ENCODE measurements at regions not wholly inside any gene's neighbourhood (a gene's known extent, or its start where the extent isn't known, plus 50 kb on each side); places are given as distances from the start of the nearest gene placed in this dataset.

DNA sequence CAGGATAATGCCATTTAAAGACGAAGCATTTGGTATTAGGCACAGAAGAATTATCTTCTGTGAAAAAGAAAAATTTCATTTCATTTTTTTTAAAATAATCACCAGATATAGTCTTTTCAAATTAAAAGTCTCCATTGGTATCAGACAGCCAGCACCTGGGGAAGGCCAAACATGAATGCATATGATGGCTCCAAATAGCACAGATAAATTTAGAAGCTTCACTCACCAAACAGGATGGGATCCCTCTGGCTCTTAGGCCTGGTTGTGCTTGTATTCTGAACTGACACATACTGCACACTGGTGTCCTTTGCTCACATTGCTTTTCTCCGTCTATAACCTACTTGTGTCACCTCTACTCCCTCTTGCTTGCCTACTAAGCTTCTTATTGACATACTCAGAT lies 169.5 kb upstream of the CHRM2 start:
- Histone ChIP-seq H4K91ac (ENCODE audit: insufficient read depth, low read depth, low read length) (no peak overlapping the region), H3K79me1 (ENCODE audit: low read depth in 1 of 2, low read length in 2 of 2) (no peaks in the 10 kb centered on the region), H2AK9ac (replicated peaks; ENCODE audit: low read depth, low read length, poor library complexity) (no peak overlapping the region), H3K4me2 (ENCODE audit: low read depth, low read length) (no peak overlapping the region), H3K23ac (ENCODE audit: low read depth, low read length) (no peak overlapping the region), H3K27ac (ENCODE audit: insufficient read depth, low read length) (no peak overlapping the region), H3K4ac (ENCODE audit: low read depth, low read length) (no peak overlapping the region), H3K36me3 (ENCODE audit: control insufficient read depth, insufficient read depth, low read length) (no peaks in the 10 kb centered on the region), H3K4me3 (ENCODE audit: insufficient read depth, low read depth, low read length) (no peak overlapping the region), H2AFZ (replicated peaks; ENCODE audit: low read length, poor library complexity) (no peak overlapping the region), H3K27me3 (ENCODE audit: control insufficient read depth, insufficient read depth, low read length) (no peaks in the 10 kb centered on the region; the same call in 1 of the 2 replicates), H3K9ac (ENCODE audit: low read depth, low read length) (no peak overlapping the region), H4K8ac (ENCODE audit: low read depth in 2 of 2, low read length in 2 of 2) (no peak overlapping the region), H3K18ac (ENCODE audit: low read depth, low read length) (no peak overlapping the region), H2BK20ac (ENCODE audit: low read depth, low read length) (no peak overlapping the region), H2BK120ac (ENCODE audit: low read depth, low read length) (no peak overlapping the region), H4K5ac (ENCODE audit: low read depth, low read length) (no peak overlapping the region), H3K14ac (replicated peaks; ENCODE audit: low read depth, low read length) (no peak overlapping the region), H3K4me1 (ENCODE audit: control insufficient read depth, insufficient read depth, low read length) (no peaks in the 10 kb centered on the region), H3K9me3 (ENCODE audit: control insufficient read depth, insufficient read depth, low read length) (no peaks in the 10 kb centered on the region), H2BK5ac (ENCODE audit: low read depth, low read length, poor library complexity, severe bottlenecking) (no peak overlapping the region), H3K56ac (ENCODE audit: extremely low read depth, insufficient read depth, low read length) (no peak overlapping the region), H2AK5ac (ENCODE audit: low read depth, low read length) (no peak overlapping the region), H2BK15ac (ENCODE audit: low read depth, low read length) (no peak overlapping the region), H4K20me1 (ENCODE audit: insufficient read depth, low read length) (no peaks in the 10 kb centered on the region), H3K9me1 (ENCODE audit: insufficient read depth, low read length) (no peaks in the 10 kb centered on the region)
- ChIA-PET POLR2A (ENCODE audit: unreplicated experiment) (no interaction called here), CTCF (interaction anchor here (0.7 to 1.0 kb wide), 2 partner anchors 11 to 15 kb away, joined by 3 read pairs; no protein-coding TSS in a partner anchor)
- intact Hi-C loops (cut with micrococcal nuclease) (no loop called here), in situ Hi-C loops (cut with MboI; ENCODE audit: low sequenced_read_pairs) (loop anchor here (25.0 kb wide), 1 partner anchor 913 kb away; no protein-coding TSS in a partner anchor), dilution Hi-C loops (cut with HindIII; ENCODE audit: low sequenced_read_pairs, unreplicated experiment) (no loop called here)
- no peak for TF ChIP-seq MAFK (IDR thresholded peaks at IDR 0.05; ENCODE audit: low read depth, low read length)
- TF ChIP-seq FOS (IDR thresholded peaks at IDR 0.05; ENCODE audit: low read depth, low read length), result no peak
- TF ChIP-seq, protein P1, sequence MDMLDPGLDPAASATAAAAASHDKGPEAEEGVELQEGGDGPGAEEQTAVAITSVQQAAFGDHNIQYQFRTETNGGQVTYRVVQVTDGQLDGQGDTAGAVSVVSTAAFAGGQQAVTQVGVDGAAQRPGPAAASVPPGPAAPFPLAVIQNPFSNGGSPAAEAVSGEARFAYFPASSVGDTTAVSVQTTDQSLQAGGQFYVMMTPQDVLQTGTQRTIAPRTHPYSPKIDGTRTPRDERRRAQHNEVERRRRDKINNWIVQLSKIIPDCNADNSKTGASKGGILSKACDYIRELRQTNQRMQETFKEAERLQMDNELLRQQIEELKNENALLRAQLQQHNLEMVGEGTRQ (IDR thresholded peaks at IDR 0.05; ENCODE audit: low read depth, low read length), result no peak
- TF ChIP-seq MAZ (IDR thresholded peaks at IDR 0.05; ENCODE audit: borderline replicate concordance, low read depth, low read length), result no peak
- TF ChIP-seq POLR2A (IDR thresholded peaks at IDR 0.05; ENCODE audit: low read depth, low read length), result no peak
- no peak for TF ChIP-seq CHD1 (IDR thresholded peaks at IDR 0.05; ENCODE audit: low read depth, low read length)
- no peak for TF ChIP-seq CEBPB (IDR thresholded peaks at IDR 0.05; ENCODE audit: low read depth, low read length)
- TF ChIP-seq NFE2L2 (IDR thresholded peaks at IDR 0.05; ENCODE audit: low read depth, low read length), result no peak
- no peak for TF ChIP-seq SMC3 (IDR thresholded peaks at IDR 0.05; ENCODE audit: low read depth, low read length)
- no peak for TF ChIP-seq RAD21 (IDR thresholded peaks at IDR 0.05; ENCODE audit: low read length)
- no peak for TF ChIP-seq ELK1 (IDR thresholded peaks at IDR 0.05; ENCODE audit: borderline replicate concordance, low read depth, low read length)
- ATAC-seq (ENCODE audit: low read depth) (no peak), DNase-seq (no peak)
- no CpG with 5 or more reads among the region's 2 CpGs for WGBS, 2 experiments (ENCODE audit: extremely low coverage in 2 of 2, insufficient read length in 1 of 2)
- BruUV-seq (replicated peaks), result no TSS peak
